Spleen (tissue), 7 donors: ENCODE measurements at regions not wholly inside any gene's neighbourhood (a gene's known extent, or its start where the extent isn't known, plus 50 kb on each side); places are given as distances from the start of the nearest gene placed in this dataset.

ENCODE experiments used
- CTCF ChIP-seq, 11 experiments: fragments of 200-600 bp in 7 of 11; fragments of 450-650 bp in 4 of 11; sonication (generic) in 4 of 11; IDR thresholded peaks in 8 of 11; conservative IDR thresholded peaks in 3 of 11; 1 replicate in 7 of 11; 2 replicates in 4 of 11; pipeline versions ENCODE4 v1.4.0 to v1.8.0; 2016 to 2021; ENCODE audit warnings: antibody characterized with exemption in 11 of 11, inconsistent platforms in 4 of 11, mild to moderate bottlenecking in 1 of 11
- POLR2A ChIP-seq, 3 donors: fragments of 450-650 bp; IDR thresholded peaks; one replicate each; pipeline ENCODE4 v1.5.1; 2017; ENCODE audit warnings: antibody characterized with exemption in 3 of 3, mild to moderate bottlenecking in 1 of 3
- POLR2AphosphoS5 ChIP-seq, 3 donors: sonication (generic); formaldehyde crosslinking; IDR thresholded peaks; one replicate each; pipeline ENCODE4 v1.5.1; 2017; ENCODE audit warnings: antibody characterized with exemption in 3 of 3
- donor health status: DM: no; HTN: no; CAD: no; lungs with moderate emphysema.
- donor health status: DM: no; HTN: no; CAD: no.
- donor health status: DM: no; HTN: no; CAD: no.

- TF ChIP-seq POLR2AphosphoS5 (IDR thresholded peaks at IDR 0.05): no peak
- TF ChIP-seq POLR2A (IDR thresholded peaks at IDR 0.05): no peak
- TF ChIP-seq CTCF (IDR thresholded peaks at IDR 0.05 in 8 of 11, conservative IDR thresholded peaks at IDR 0.05 in 3 of 11): no peak
These were observed 1935.0 kb downstream of the EFNA5 start for GRCh38 chr5:105735704-105736103.
